ENCODE measurements at regions not wholly inside any gene's neighbourhood (a gene's known extent, or its start where the extent isn't known, plus 50 kb on each side); places are given as distances from the start of the nearest gene placed in this dataset.
"Not testable (repeated sequence)": the region's sequence is repeated elsewhere in the genome, so short reads cannot be mapped to it uniquely, and the experiment has no call there.

DNA sequence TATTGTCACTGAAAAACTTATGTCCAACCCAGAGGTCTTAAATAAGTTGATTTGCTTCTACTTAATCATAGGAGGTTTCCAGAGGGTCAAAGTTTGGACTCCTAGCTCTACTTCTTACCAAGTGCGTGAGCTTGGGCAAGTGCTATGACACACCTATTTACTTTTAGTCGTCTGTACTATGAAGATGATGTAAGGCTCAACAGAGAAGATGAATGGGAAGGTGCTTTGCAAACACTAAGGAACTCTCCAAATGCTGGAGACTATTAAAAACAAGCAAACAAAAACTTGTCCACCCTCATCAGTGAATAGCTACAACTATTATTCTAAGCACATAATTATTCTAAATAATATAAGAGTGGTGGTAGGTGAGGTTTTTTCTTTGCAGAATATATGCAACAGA is 232.3 kb upstream of the USP24 start:
- TF ChIP-seq, protein P1, sequence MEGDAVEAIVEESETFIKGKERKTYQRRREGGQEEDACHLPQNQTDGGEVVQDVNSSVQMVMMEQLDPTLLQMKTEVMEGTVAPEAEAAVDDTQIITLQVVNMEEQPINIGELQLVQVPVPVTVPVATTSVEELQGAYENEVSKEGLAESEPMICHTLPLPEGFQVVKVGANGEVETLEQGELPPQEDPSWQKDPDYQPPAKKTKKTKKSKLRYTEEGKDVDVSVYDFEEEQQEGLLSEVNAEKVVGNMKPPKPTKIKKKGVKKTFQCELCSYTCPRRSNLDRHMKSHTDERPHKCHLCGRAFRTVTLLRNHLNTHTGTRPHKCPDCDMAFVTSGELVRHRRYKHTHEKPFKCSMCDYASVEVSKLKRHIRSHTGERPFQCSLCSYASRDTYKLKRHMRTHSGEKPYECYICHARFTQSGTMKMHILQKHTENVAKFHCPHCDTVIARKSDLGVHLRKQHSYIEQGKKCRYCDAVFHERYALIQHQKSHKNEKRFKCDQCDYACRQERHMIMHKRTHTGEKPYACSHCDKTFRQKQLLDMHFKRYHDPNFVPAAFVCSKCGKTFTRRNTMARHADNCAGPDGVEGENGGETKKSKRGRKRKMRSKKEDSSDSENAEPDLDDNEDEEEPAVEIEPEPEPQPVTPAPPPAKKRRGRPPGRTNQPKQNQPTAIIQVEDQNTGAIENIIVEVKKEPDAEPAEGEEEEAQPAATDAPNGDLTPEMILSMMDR (IDR thresholded peaks at IDR 0.05; ENCODE audit: insufficient read depth, low read depth, low read length, missing control alignments), result no peak
- H3K4me3 ChIP-seq (ENCODE audit: low read depth, low read length), result no peak overlapping the region
- DNase-seq (ENCODE audit: low read depth), result no peak

DNA sequence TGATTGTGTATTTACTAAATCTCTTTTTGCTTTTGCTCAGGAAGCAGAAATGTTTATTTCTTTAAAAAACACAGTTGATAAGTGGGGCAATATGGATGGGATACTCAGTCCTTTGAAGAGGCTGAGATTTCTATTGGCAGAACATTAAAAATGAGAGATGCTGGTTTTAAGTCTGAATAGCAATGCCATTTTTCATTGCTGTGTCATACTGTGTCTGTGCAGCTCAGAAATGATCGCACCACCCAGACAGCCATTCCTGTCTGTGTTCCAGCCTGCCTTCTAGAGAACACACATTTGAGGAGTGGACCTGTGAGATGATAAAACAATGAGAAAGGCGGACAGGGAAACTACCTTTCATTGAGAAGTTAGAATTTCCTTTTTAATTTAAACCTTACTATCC is 231.2 kb upstream of the USP24 start:
- no peak overlapping the region for H3K4me3 ChIP-seq (ENCODE audit: low read depth, low read length)
- DNase-seq (ENCODE audit: low read depth), result no peak
- TF ChIP-seq, protein P1 (IDR thresholded peaks at IDR 0.05; ENCODE audit: insufficient read depth, low read depth, low read length, missing control alignments), result no peak

DNA sequence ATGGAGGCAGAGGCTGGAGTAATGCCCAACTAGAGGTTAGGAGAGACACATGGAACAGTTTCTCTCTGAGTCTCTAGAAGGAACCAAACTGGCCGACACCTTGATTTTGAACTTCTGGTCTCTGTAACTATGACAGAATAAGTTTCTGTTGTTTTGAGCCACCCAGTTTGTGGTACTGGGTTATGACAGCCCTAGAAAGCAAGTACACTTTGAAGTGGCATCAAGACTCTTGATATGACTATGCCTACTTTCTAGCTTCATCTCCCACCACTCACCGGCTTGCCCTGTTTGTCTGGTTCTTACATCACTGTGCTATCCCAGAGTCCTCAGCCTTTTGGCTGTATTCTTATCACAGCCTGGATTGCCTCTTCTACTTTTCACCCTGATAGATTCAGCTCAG is 230.3 kb upstream of the USP24 start:
- DNase-seq (ENCODE audit: low read depth), result peak; percentile 66
- H3K4me3 ChIP-seq (ENCODE audit: low read depth, low read length), result no peak overlapping the region
- TF ChIP-seq, protein P1 (IDR thresholded peaks at IDR 0.05; ENCODE audit: insufficient read depth, low read depth, low read length, missing control alignments), result no peak

DNA sequence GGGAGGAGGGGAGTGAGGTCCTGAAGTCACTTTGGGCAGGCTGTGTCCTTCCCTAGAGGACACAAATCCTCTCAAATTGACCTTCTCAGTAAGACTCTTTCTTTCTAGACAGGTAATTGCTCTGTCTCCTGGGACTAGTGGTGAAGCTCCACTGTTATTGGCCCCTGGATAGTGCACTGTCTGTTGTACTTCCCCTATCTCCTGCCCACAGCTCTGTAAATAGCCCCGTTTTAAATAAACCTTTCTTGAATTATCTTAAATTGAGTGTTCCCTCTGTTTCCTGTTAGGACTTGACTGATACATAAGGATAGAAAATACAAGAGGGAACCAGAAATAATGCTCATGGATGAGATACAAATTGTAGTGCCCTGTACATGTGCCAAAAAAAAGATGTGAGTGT is 229.5 kb upstream of the USP24 start:
- no peak for DNase-seq (ENCODE audit: low read depth)
- TF ChIP-seq, protein P1 (IDR thresholded peaks at IDR 0.05; ENCODE audit: insufficient read depth, low read depth, low read length, missing control alignments), result no peak
- H3K4me3 ChIP-seq (ENCODE audit: low read depth, low read length), result no peak overlapping the region

DNA sequence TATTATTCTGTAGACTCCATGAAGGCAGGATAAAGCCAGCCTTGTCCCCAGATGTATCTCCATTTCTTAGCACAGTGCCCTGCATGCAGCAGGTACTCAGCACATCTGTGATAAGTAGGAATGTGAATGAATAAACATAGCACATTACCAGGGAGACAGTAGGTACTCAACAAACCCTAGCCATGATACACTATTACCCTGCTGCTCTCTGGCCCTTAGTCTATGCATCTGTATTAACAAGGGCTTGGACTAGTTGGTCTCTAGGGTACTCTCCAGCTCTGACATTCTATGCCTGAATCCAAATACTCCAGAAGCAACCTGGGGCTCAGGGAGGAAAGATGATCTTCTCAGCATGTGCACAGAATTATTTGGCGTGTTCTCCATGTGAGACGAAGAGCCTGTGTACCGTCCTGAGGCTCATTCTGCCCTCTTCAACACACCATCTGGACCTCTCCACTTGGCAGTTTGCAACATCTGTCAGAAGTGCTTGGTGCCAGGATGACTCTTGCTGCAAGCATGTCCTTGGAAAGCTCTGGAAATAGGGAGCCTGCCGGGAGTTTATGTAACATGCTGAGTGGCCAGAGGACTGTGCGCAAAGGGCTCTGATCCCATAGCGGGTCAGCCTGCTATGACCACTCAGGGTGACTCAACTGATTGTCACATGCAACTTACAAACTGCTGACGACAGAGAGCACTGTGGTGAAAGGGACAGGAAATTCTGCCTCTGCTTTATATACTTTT is 228.2 kb upstream of the USP24 start:
- TF ChIP-seq, protein P1 (IDR thresholded peaks at IDR 0.05; ENCODE audit: insufficient read depth, low read depth, low read length, missing control alignments), result no peak
- no peak for DNase-seq (ENCODE audit: low read depth)
- H3K4me3 ChIP-seq (ENCODE audit: low read depth, low read length), result no peak overlapping the region

DNA sequence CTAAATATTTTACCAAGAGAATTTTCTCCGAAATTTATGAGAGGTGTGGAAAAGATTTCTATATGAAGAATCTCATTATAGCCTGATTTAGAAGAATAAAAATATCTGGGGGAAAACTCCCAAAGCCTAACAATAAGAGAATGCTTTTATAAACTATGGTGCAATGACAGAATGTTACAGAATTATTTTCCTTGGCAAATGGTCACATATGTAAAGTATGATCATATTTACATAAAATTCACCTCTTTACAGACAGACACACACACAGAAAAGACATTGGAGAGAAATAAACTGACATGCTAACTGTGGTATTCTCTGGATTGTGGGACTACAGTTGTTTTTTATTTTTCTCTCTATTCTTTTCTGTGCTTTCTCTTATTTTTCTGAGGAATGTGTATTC is 226.3 kb upstream of the USP24 start:
- no peak overlapping the region for H3K4me3 ChIP-seq (ENCODE audit: low read depth, low read length)
- TF ChIP-seq, protein P1 (IDR thresholded peaks at IDR 0.05; ENCODE audit: insufficient read depth, low read depth, low read length, missing control alignments), result no peak
- DNase-seq (ENCODE audit: low read depth), result no peak

DNA sequence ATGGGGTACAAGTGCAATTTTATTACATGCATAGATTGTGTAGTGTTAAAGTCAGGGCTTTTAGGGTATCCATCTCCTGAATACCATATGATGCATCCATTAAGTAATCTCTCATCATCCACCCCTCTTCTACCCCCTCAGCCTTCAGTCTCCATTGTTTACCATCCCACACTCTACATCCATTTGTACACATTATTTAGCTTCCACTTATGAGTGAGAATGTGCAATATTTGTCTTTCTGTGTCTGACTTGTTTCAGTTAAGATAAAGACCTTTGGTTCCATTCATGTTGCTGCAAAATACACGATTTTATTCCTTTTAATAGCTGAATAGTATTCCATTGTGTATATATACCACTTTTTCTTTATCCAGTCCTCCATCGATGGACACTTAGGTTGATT is 222.5 kb upstream of the USP24 start:
- TF ChIP-seq, protein P1 (IDR thresholded peaks at IDR 0.05; ENCODE audit: insufficient read depth, low read depth, low read length, missing control alignments), result no peak

DNA sequence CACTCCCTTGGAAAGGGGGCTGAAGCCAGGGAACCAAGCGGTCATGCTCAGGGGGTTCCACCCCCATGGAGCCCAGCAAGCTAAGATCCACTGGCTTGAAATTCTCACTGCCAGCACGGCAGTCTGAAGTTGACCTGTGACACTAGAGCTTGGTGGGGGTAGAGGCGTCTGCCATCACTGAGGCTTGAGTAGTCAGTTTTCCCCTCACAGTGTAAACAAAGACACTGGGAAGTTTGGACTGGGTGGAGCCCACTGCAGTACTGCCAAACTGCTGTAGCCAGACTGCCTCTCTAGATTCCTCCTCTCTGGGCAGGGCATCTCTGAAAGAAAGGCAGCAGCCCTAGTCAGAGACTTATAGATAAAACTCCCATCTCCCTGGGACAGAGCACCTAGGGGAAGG is 215.6 kb upstream of the USP24 start:
- not testable (repeated sequence) for H3K4me3 ChIP-seq (ENCODE audit: low read depth, low read length); DNase-seq (ENCODE audit: low read depth)

More for the DNA sequence above, 222.5 kb upstream of the USP24 start:
- H3K4me3 ChIP-seq (ENCODE audit: low read depth, low read length), result no peak overlapping the region
- DNase-seq (ENCODE audit: low read depth), result no peak

DNA sequence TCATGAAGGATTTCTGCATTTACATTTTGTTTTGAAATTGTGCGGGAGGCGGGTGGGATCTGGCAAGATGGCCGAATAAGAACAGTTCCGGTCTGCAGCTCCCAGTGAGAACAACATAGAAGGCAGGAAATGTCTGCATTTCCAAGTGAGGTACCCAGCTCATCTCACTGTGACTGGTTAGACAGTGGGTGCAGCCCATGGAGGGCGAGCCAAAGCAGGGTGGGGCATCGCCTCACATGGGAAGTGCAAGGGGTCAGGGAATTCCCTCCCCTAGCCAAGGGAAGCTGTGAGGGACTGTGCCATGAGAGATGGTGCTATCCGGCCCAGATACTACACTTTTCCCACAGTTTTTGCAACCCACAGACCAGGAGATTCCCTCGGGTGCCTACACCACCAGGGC is 215.0 kb upstream of the USP24 start:
- not testable (repeated sequence) for DNase-seq (ENCODE audit: low read depth); H3K4me3 ChIP-seq (ENCODE audit: low read depth, low read length)
